Uterus (tissue), 3 donors: ENCODE measurements at regions not wholly inside any gene's neighbourhood (a gene's known extent, or its start where the extent isn't known, plus 50 kb on each side); places are given as distances from the start of the nearest gene placed in this dataset.
"Not testable (repeated sequence)": the region's sequence is repeated elsewhere in the genome, so short reads cannot be mapped to it uniquely, and the experiment has no call there.

Source experiments
- DNase-seq, 2 donors: peaks; one replicate each; pipeline ENCODE4 v3.0.0-alpha.2; 2019 to 2020
- H3K27ac ChIP-seq, 2 donors: fragments of 200-600 bp; sonication (generic); 1 replicate in 1 of 2; 2 replicates in 1 of 2; pipeline ENCODE4 v1.5.1; 2016 to 2018
- H3K27me3 ChIP-seq, 2 donors: fragments of 200-600 bp; sonication (generic); one replicate each; pipeline ENCODE4 v1.5.1; 2018 to 2019; ENCODE audit warnings: control low read depth in 1 of 2
- H3K36me3 ChIP-seq, 2 donors: fragments of 200-600 bp; sonication (generic); one replicate each; pipeline ENCODE4 v1.5.1; 2019; ENCODE audit warnings: control low read depth in 1 of 2
- H3K4me1 ChIP-seq, 2 donors: fragments of 200-600 bp; sonication (generic); one replicate each; pipeline ENCODE4 v1.5.1; 2018 to 2019; ENCODE audit warnings: control low read depth in 1 of 2
- H3K4me3 ChIP-seq, 2 donors: fragments of 200-600 bp; sonication (generic); 1 replicate in 1 of 2; 2 replicates in 1 of 2; pipeline ENCODE4 v1.5.1; 2018 to 2019; ENCODE audit warnings: mild to moderate bottlenecking in 1 of 2
- H3K9me3 ChIP-seq, 2 donors: fragments of 200-600 bp; sonication (generic); one replicate each; pipeline ENCODE4 v1.5.1; 2019; ENCODE audit warnings: control low read depth in 1 of 2
- CTCF ChIP-seq, 4 experiments: fragments of 200-600 bp in 2 of 4; fragments of 450-650 bp in 2 of 4; sonication (generic) in 2 of 4; IDR thresholded peaks; one replicate each; pipeline ENCODE4 v1.5.1; 2016 to 2019; ENCODE audit warnings: antibody characterized with exemption in 4 of 4, mild to moderate bottlenecking in 2 of 4, moderate library complexity in 1 of 4
- POLR2A ChIP-seq, 2 donors: fragments of 450-650 bp; IDR thresholded peaks; one replicate each; pipeline ENCODE4 v1.6.1; 2016; ENCODE audit warnings: antibody characterized with exemption in 2 of 2, mild to moderate bottlenecking in 1 of 2, moderate library complexity in 1 of 2
- intact Hi-C: fragments of 100-400 bp; cut with DNase I; formaldehyde crosslinking; loops from one replicate; pipeline ENCODE4 v1.15.1; 2023; ENCODE audit warnings: low total_unique reads
- donor health status: DM: yes; HTN: yes; CAD: no.

GRCh38 chr12:70082997-70083676 is 160.1 kb upstream of the CNOT2 start:
- no peaks in the 10 kb centered on the region for H3K4me1 ChIP-seq
- TF ChIP-seq POLR2A (IDR thresholded peaks at IDR 0.05): no peak
- TF ChIP-seq CTCF (IDR thresholded peaks at IDR 0.05): no peak
- H3K36me3 ChIP-seq: no peaks in the 10 kb centered on the region
- H3K4me3 ChIP-seq: no peak overlapping the region
- H3K27me3 ChIP-seq: no peaks in the 10 kb centered on the region
- H3K9me3 ChIP-seq: no peaks in the 10 kb centered on the region
- no peak for DNase-seq
- intact Hi-C loops: no loop called here
- no peak overlapping the region for H3K27ac ChIP-seq

- H3K9me3 ChIP-seq: no peaks in the 10 kb centered on the region
- H3K4me1 ChIP-seq: no peaks in the 10 kb centered on the region
- no peak overlapping the region for H3K4me3 ChIP-seq
- TF ChIP-seq CTCF (IDR thresholded peaks at IDR 0.05): no peak
- TF ChIP-seq POLR2A (IDR thresholded peaks at IDR 0.05): no peak
- no peaks in the 10 kb centered on the region for H3K27me3 ChIP-seq
- no peak overlapping the region for H3K27ac ChIP-seq
- intact Hi-C loops: no loop called here
- H3K36me3 ChIP-seq: no peaks in the 10 kb centered on the region
- DNase-seq: no peak
These were observed 159.6 kb upstream of the CNOT2 start for GRCh38 chr12:70083677-70084020.

GRCh38 chr12:70086372-70086771 is 156.9 kb upstream of the CNOT2 start:
- H3K9me3 ChIP-seq, intact Hi-C loops, H3K27me3 ChIP-seq, H3K4me1 ChIP-seq, H3K27ac ChIP-seq, H3K36me3 ChIP-seq, H3K4me3 ChIP-seq, DNase-seq: not testable (repeated sequence)

GRCh38 chr12:70091021-70091521 is 152.2 kb upstream of the CNOT2 start:
- no peaks in the 10 kb centered on the region for H3K27me3 ChIP-seq
- no peak overlapping the region for H3K27ac ChIP-seq
- H3K4me3 ChIP-seq: no peak overlapping the region
- H3K36me3 ChIP-seq: no peaks in the 10 kb centered on the region
- no peaks in the 10 kb centered on the region for H3K9me3 ChIP-seq
- no peak for DNase-seq
- no peaks in the 10 kb centered on the region for H3K4me1 ChIP-seq
- TF ChIP-seq CTCF (IDR thresholded peaks at IDR 0.05) (no peak), POLR2A (IDR thresholded peaks at IDR 0.05) (no peak)
- intact Hi-C loops: no loop called here

DNA sequence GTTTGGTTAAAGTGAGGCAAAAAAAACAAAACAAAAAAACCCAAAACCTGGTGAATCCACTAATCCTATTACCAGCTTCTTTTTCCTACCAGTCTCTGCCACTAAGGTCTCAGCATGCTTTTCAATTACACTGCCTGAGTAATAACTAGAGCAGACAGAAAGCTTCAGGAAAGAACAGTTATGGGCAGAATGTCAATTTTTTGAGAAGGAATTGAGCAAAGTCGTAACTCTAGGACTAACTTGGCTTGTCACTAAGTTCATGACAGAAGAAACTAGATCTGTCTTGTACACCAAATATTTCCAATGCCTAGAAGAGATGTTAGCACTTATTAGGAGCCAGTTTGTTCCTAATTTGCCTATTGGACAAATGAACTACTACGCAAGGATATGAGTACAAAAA is 148.8 kb upstream of the CNOT2 start:
- TF ChIP-seq POLR2A (IDR thresholded peaks at IDR 0.05) (no peak), CTCF (IDR thresholded peaks at IDR 0.05) (no peak)
- no peaks in the 10 kb centered on the region for H3K9me3 ChIP-seq
- H3K27me3 ChIP-seq: no peaks in the 10 kb centered on the region
- H3K36me3 ChIP-seq: no peaks in the 10 kb centered on the region
- no peak for DNase-seq
- H3K27ac ChIP-seq: no peak overlapping the region
- intact Hi-C loops: no loop called here
- H3K4me3 ChIP-seq: no peak overlapping the region
- no peaks in the 10 kb centered on the region for H3K4me1 ChIP-seq
